NT2/D1 (cell line): ENCODE measurements at regions not wholly inside any gene's neighbourhood (a gene's known extent, or its start where the extent isn't known, plus 50 kb on each side); places are given as distances from the start of the nearest gene placed in this dataset.

ENCODE experiments used
- YY1 ChIP-seq: IDR thresholded peaks from 2 replicates; pipeline ENCODE4 v1.6.1; 2011; ENCODE audit not compliant: insufficient read length, insufficient read depth
- ZNF274 ChIP-seq: IDR thresholded peaks from 2 replicates; pipeline ENCODE4 v1.6.1; 2011; ENCODE audit warnings: mild to moderate bottlenecking, low read depth, low read length

DNA sequence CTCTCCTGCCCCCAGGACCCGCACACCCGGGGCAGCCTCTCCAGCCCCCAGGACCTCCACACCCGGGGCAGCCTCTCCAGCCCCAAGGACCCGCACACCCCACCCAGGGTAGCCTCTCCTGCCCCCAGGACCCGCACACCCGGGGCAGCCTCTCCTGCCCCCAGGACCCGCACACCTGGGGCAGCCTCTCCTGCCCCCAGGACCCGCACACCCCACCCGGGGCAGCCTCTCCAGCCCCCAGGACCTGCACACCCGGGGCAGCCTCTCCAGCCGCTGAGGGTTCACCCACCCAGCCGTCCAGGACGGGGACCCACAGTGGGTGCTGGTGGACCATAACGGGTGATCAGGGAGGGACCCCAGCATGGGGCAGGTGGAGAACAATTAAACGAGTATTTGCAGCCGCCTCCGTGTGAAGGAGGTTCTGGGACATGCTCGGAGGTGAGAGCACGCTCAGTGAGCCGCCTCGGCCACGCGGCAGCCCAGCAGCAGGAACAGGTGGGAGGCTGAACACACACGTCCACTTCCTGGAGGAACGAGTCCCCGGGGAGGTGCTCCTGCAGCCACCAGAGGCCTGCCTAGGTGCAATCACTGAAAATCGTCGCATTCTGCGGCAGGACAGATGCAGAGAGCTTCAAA, 107.9 kb downstream of the PDGFA start:
- no peak for TF ChIP-seq ZNF274
- no peak for TF ChIP-seq YY1
